ENCODE measurements at regions not wholly inside any gene's neighbourhood (a gene's known extent, or its start where the extent isn't known, plus 50 kb on each side); places are given as distances from the start of the nearest gene placed in this dataset.

- ChIA-PET POLR2A (no interaction called here), CTCF (interaction anchor here (1.1 to 1.7 kb wide), 3 partner anchors 9 to 33 kb away, joined by 3 to 4 read pairs (median 3); no protein-coding TSS in a partner anchor)
- DNase-seq (ENCODE audit: extremely low spot score) = no peak
- no peak for TF ChIP-seq CTCF (IDR thresholded peaks at IDR 0.05; ENCODE audit: control extremely low read depth, extremely low read depth, low read depth, missing control alignments)
These were observed 164.1 kb downstream of the GLI2 start for GRCh38 chr2:120899771-120900170.

GRCh38 chr2:120901201-120901600, 165.5 kb downstream of the GLI2 start:
- ChIA-PET CTCF (interaction anchor here (0.9 kb wide), 1 partner anchor 9 kb away, joined by 3 read pairs; no protein-coding TSS in a partner anchor), POLR2A (no interaction called here)
- TF ChIP-seq CTCF (IDR thresholded peaks at IDR 0.05; ENCODE audit: control extremely low read depth, extremely low read depth, low read depth, missing control alignments) = no peak
- no peak for DNase-seq (ENCODE audit: extremely low spot score)

GRCh38 chr2:120902592-120902991, 166.9 kb downstream of the GLI2 start:
- no peak for TF ChIP-seq CTCF (IDR thresholded peaks at IDR 0.05; ENCODE audit: control extremely low read depth, extremely low read depth, low read depth, missing control alignments)

GRCh38 chr2:120904379-120904778, 168.7 kb downstream of the GLI2 start:
- ChIA-PET POLR2A (no interaction called here), CTCF (no interaction called here)
- no peak for TF ChIP-seq CTCF (IDR thresholded peaks at IDR 0.05; ENCODE audit: control extremely low read depth, extremely low read depth, low read depth, missing control alignments)
- DNase-seq (ENCODE audit: extremely low spot score) = no peak

More at GRCh38 chr2:120902592-120902991, 166.9 kb downstream of the GLI2 start:
- POLR2A ChIA-PET = no interaction called here
- CTCF ChIA-PET = interaction anchor here (0.8 kb wide), 1 partner anchor 10 kb away, joined by 3 read pairs; no protein-coding TSS in a partner anchor
- no peak for DNase-seq (ENCODE audit: extremely low spot score)

DNA sequence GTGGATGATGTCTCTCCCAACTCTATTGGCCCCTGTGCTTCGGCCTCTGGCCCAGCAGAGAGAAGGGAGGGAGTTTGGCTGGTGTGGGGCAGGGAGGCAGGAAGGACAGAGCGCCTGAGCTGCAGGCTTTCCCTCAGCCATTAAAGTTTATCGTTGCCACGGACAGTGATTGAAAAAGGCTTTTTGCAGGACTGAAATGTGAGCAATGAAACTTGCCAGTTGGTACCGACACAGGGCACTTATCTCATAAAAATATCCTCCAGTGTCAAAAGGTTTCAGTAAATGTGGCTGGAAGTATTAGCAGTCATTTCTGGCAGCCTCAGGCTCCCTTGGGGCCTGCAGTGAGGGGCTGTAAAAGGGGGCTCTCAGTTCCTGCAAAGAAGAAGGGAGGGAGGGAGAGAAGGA, 169.2 kb downstream of the GLI2 start:
- no peak for TF ChIP-seq CTCF (IDR thresholded peaks at IDR 0.05; ENCODE audit: control extremely low read depth, extremely low read depth, low read depth, missing control alignments)
- POLR2A ChIA-PET = no interaction called here
- CTCF ChIA-PET = no interaction called here
- no peak for DNase-seq (ENCODE audit: extremely low spot score)

- CTCF ChIA-PET = no interaction called here
- no peak for TF ChIP-seq CTCF (IDR thresholded peaks at IDR 0.05; ENCODE audit: control extremely low read depth, extremely low read depth, low read depth, missing control alignments)
- POLR2A ChIA-PET = no interaction called here
- DNase-seq (ENCODE audit: extremely low spot score) = no peak
These were observed 169.6 kb downstream of the GLI2 start for GRCh38 chr2:120905298-120905697.
